ENCODE measurements at regions not wholly inside any gene's neighbourhood (a gene's known extent, or its start where the extent isn't known, plus 50 kb on each side); places are given as distances from the start of the nearest gene placed in this dataset.
"Not testable (repeated sequence)": the region's sequence is repeated elsewhere in the genome, so short reads cannot be mapped to it uniquely, and the experiment has no call there.

DNA sequence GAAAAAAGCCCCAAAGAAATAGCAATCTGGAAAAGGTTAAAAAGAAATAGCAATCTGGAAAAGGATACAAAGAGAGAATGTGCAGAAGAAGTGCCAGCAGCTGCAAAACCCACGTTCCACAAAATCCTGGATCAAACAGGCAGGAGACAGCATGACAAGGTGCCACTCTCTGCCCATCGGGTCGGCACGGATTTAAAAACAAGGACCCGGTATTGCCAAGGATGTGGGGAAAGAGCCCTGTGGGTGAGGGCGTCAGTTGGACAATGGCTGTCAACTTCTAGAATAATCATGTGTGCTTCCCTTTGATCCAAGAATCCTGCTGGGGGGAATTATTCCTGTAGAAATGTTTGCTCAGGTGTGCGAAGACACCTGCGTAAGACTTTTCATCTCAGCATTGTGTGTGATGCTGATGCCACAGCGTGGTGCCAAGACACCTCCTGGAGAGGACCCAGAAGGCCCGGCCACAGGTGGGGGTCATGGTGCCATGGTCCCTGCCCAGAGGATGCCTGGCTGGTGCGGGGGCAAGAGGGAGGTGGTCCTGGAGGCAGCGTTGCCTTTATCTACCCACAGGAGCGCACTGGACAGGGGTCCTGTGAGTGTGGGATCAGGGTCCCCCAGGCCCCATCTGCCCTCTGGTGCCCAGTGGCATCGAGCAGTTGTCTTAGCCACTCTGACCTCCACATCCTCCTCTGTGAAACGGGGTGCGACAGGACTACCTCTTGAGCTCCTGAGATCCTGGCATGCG, 100.3 kb downstream of the TNFRSF13B start:
- in situ Hi-C loops (cut with HindIII; ENCODE audit: low sequenced_read_pairs): not testable (repeated sequence)

GRCh38 chr17:16870253-16871245, 101.4 kb downstream of the TNFRSF13B start:
- in situ Hi-C loops (cut with HindIII; ENCODE audit: low sequenced_read_pairs): no loop called here

DNA sequence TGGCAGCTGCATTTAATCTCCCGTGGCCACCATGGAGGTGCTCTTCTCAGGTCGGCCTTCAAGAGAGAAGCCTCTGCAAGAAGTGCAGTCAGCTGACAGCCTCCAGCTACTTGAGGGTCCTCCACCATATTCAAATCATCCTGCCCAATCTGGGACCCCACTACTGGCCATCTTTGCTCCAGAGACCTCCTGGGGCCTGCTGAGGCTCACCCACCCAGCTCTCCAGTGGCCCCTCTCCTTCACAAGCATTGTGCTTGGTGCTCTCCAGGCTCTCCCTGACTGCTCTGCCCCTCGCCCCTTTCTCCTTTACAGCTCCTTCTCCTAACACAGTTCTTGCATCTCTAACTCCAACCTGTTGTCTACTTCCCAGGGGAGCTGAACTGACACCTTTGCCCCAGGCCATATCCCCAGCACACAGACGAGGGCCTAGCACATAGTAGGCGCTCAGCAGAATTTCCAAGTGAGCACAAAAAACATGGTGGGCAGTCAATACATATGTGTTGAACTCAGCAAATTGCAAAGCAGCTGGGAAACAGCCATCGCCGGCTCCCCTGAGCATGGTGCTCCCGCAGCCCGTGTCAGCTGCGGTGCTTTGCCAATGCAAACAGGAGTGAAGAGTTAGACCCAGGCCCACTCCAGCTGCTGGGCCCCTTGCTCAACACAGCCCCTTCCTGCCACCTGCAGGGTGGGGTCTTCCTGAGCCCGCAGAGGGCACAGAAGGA, 102.2 kb downstream of the TNFRSF13B start:
- in situ Hi-C loops (cut with HindIII; ENCODE audit: low sequenced_read_pairs): not testable (repeated sequence)

GRCh38 chr17:16868616-16869015, 103.3 kb downstream of the TNFRSF13B start:
- in situ Hi-C loops (cut with HindIII; ENCODE audit: low sequenced_read_pairs): not testable (repeated sequence)

GRCh38 chr17:16867545-16867944, 104.4 kb downstream of the TNFRSF13B start:
- in situ Hi-C loops (cut with HindIII; ENCODE audit: low sequenced_read_pairs): not testable (repeated sequence)

- in situ Hi-C loops (cut with HindIII; ENCODE audit: low sequenced_read_pairs): not testable (repeated sequence)
Observed at GRCh38 chr17:16866841-16867240, 105.1 kb downstream of the TNFRSF13B start.

- in situ Hi-C loops (cut with HindIII; ENCODE audit: low sequenced_read_pairs): no loop called here
Observed at GRCh38 chr17:16866436-16866835, 105.5 kb downstream of the TNFRSF13B start.

DNA sequence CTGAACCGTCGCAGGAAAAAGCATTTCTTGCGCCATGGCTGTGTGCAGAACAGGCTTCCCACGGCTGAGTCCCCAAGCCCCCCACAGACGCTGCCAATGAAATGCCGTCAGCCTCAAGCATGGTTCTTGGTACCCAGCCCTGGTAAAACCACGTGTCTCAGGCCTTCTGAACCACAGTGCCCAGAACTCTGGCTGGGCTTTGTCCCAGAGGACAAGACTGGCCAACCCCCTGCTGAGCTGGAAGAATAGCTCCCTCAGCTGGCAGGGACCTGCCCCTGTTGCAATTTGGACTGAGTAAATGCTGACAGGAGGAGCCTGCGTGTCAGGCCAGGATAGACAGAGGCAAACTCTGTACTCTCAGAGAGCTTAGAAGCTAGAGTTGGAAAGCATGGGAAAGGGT, 106.2 kb downstream of the TNFRSF13B start:
- in situ Hi-C loops (cut with HindIII; ENCODE audit: low sequenced_read_pairs): not testable (repeated sequence)

DNA sequence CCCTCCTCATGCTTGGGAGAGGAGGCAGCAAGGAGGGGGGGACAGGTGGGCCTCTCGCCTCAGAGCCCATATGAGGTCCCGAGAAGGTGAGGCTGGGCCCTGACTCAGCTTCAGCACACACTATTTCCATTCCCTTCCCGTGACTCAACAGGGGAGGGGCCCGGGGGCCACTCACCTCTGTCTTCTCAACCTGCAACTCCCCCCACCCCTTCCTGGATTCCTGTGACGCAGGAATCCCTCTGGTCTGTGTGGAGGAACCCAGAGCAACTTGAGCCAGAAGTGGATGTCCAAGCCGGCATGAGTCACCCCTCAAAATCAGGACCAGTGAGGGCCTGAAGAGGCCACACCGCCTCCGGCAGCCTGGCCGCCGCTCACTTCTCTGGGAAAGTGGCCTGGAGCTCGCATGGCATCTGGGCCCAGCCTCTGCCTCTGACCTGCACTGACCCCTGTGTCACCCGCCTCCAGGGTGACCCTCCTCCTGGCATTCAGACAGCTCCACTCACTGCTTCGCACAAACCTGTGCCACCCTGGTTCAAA, 106.8 kb downstream of the TNFRSF13B start:
- in situ Hi-C loops (cut with HindIII; ENCODE audit: low sequenced_read_pairs): not testable (repeated sequence)

DNA sequence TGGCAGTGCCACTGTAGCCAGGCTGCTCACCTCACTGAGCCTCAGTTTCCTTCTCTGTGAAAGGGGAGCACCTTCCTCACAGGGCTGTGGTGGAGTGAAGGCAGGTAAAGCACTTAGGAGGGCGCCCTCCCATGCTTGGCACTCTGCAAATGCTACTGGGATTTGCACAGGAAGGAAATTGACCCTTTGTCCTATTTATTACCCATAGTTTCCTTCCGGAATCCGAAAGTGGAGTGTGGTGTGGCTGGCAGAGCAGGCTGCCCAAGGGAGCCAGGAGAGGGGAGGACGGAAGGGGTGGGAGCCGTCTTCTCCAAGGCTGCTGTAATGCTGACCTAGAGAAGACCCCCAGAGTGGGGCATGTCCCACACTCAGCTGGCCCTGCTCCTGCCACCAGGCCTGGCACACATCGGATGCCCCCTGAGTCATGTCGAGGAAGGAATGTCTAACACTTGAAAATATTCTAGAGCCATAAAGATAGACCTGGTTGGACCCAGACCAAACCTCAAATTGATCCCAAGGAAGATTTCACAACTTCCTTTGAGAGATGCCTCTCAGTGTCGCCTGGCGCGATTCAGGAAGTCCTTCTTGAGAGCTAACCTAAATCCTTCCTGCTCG, 107.3 kb downstream of the TNFRSF13B start:
- in situ Hi-C loops (cut with HindIII; ENCODE audit: low sequenced_read_pairs): not testable (repeated sequence)

DNA sequence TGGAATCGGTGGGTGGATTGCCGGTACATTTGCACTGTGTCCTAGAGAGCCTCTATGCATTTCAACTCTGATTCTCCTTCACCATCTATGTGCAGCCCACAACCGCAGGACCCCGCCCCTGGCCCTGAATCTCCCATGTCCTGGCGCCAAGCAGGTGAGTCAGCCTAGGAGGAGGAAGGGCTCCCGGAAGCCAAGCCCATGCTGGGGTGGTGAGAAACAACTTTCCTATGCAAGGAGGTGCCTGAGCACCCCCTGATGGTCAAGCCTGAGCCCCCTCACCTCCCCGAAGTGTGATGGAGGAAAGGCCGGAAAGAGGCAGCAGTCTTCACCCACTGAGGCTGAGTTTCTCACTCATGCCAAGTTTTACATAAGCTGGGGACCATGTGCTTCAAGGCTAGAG, 110.8 kb downstream of the TNFRSF13B start:
- in situ Hi-C loops (cut with HindIII; ENCODE audit: low sequenced_read_pairs): not testable (repeated sequence)

DNA sequence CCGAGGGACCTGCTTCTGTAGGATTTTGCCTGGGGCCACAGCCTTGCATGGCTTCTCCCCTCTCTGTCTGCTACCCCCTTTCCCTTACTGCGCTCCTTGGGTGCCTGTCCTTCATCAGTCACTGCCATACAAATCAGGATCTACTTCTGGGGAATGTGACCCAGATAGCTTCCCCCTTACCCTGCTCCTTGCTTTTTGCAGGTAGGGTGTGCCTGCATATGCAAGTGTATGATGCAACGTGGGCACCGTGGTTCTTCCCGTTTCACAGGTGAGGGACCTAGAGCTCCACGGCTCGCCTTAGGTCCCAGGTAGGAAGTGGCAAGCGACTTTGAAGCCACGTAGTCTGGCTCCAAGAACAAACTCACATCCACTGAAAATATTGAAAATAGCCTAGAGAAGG, 111.5 kb downstream of the TNFRSF13B start:
- in situ Hi-C loops (cut with HindIII; ENCODE audit: low sequenced_read_pairs): not testable (repeated sequence)

- in situ Hi-C loops (cut with HindIII; ENCODE audit: low sequenced_read_pairs): not testable (repeated sequence)
Observed at GRCh38 chr17:16859515-16859914, 112.4 kb downstream of the TNFRSF13B start.

DNA sequence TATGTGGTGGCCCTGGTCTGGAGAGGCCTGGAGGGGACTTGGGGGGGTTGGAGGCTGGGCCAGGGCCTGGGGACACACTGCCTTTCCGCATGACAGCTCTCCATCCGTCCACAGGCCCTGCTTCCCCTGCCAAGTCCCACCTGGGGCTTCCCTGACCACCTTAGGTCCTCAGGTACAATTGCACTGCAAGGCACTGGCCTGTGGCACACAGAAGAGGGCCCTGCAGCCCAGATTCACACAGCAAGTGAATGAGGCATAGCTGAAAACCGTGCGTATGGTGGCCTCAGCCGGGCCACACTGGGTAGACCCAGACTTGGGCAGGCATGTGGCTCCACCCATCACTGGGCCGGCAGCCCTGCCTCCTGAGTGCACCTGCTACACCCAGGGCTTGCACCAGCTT, 114.2 kb downstream of the TNFRSF13B start:
- in situ Hi-C loops (cut with HindIII; ENCODE audit: low sequenced_read_pairs): not testable (repeated sequence)

DNA sequence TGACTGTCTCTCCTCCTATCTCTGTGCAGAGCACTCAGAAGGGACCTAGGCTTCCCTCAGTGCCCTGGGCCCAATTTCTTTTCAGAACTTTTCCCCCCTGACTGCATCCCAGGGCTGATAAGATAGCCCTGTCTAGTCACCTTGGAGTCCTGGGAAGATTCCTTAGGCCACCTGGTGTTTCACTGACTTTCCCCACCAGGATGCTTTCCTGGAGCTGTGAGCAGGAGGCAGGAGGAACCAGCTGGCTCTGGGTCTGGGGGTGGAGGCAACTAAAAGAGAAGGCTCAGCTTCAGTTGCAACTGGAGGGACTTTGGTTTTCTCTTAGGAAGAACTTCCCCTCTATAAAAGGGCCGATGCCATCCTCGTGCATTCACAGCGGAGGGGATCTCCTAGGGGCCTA, 115.1 kb downstream of the TNFRSF13B start:
- in situ Hi-C loops (cut with HindIII; ENCODE audit: low sequenced_read_pairs): not testable (repeated sequence)

DNA sequence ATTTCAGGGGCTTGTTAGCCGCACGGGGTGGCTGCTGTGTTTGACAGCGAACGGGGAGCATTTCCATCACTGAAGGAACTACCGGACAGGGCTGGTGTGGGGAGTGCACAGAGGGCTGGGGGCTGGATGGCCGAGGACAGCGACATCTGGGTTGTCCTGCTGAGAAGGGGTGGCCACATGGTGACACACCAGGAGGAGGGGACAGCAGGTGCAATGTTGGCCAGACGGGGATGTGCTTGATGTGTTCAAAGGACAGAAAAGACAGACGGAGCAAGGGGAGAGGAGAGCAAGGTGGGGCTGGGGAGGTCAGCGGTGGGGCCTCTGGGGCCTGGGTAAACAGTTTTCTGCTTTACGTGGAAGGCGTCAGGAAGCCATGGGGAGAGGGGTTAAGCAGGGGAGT, 115.7 kb downstream of the TNFRSF13B start:
- in situ Hi-C loops (cut with HindIII; ENCODE audit: low sequenced_read_pairs): not testable (repeated sequence)

GRCh38 chr17:16854636-16855035, 117.3 kb downstream of the TNFRSF13B start:
- in situ Hi-C loops (cut with HindIII; ENCODE audit: low sequenced_read_pairs): not testable (repeated sequence)

DNA sequence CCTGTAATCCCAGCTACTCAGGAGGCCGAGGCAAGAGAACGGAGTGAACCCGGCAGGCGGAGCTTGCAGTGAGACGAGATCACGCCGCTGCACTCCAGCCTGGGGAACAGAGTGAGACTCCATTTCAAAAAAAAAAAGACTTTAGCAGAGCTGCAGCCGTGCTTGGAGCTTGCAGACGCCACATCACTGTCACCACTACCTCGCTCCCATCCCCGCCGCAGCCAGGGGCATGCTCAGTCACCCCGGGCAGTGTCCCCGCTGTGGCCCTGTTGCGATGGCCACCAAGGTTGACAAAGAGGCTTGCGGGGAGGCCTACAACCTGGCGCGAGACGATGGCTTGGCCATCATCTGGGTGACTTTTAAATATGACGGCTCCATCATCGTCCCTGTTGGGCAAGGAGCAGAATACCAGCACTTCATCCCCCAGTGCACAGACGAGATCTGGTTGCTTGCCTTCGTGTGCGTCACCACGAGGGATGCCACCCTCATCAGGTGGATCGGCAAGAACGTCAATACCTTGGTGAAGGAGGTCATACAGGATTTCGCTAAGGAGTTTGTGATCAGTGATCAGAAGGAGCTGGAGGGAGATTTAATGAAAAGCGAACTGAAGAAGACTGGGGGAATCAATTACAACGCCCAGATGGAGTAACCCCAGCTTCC, 118.1 kb downstream of the TNFRSF13B start:
- in situ Hi-C loops (cut with HindIII; ENCODE audit: low sequenced_read_pairs): no loop called here

GRCh38 chr17:16849861-16850260, 122.1 kb downstream of the TNFRSF13B start:
- in situ Hi-C loops (cut with HindIII; ENCODE audit: low sequenced_read_pairs): not testable (repeated sequence)

DNA sequence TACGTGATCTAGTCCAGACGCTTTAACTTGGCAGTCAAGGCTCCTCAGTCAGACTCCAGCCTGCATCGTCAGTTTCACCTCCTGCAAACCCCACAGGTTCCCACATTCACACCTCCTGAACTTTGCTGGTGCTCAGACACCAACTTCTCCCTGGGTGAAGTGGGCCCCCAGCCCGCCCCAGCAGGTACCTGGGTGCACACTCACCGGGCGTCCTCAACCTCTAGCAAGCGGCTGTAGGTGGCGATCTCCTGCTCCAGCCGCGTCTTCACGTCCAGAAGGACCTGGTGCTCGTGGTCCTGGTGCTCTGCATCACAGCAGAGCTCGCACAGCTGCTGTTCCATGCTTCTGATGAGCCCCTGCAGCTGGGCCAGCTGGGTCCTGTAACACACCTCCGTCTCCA, 122.9 kb downstream of the TNFRSF13B start:
- in situ Hi-C loops (cut with HindIII; ENCODE audit: low sequenced_read_pairs): not testable (repeated sequence)
